ENCODE measurements at regions not wholly inside any gene's neighbourhood (a gene's known extent, or its start where the extent isn't known, plus 50 kb on each side); places are given as distances from the start of the nearest gene placed in this dataset.

DNA sequence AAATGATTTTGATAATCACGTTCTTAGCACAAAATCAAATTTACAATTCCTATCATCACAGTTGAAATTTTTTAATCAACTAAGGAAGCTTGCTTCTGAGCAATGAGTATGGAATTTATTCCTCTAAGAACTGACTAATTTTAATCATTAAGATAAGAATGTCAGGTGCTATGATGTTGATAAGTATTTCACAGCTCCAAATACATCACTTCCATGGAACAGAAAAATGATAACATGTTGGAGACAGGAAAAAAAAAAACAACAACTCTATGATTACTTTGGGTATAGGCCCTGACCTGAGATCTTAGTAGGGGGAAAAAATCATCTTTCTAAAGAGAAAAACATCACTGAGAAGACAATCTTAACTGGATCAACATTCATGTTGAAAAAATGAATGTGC lies 89.4 kb upstream of the BMP2 start:
- TF ChIP-seq, protein P1, sequence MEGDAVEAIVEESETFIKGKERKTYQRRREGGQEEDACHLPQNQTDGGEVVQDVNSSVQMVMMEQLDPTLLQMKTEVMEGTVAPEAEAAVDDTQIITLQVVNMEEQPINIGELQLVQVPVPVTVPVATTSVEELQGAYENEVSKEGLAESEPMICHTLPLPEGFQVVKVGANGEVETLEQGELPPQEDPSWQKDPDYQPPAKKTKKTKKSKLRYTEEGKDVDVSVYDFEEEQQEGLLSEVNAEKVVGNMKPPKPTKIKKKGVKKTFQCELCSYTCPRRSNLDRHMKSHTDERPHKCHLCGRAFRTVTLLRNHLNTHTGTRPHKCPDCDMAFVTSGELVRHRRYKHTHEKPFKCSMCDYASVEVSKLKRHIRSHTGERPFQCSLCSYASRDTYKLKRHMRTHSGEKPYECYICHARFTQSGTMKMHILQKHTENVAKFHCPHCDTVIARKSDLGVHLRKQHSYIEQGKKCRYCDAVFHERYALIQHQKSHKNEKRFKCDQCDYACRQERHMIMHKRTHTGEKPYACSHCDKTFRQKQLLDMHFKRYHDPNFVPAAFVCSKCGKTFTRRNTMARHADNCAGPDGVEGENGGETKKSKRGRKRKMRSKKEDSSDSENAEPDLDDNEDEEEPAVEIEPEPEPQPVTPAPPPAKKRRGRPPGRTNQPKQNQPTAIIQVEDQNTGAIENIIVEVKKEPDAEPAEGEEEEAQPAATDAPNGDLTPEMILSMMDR (IDR thresholded peaks at IDR 0.05 in 8 of 11, conservative IDR thresholded peaks at IDR 0.05 in 3 of 11) = no peak
- no peak for TF ChIP-seq POLR2A (IDR thresholded peaks at IDR 0.05)

Data from spleen (tissue), 7 donors.